Mesenchymal stem cell (in vitro differentiated cells and primary cell): ENCODE measurements at regions not wholly inside any gene's neighbourhood (a gene's known extent, or its start where the extent isn't known, plus 50 kb on each side); places are given as distances from the start of the nearest gene placed in this dataset.

Experiments used
- DNase-seq: peaks from one replicate; pipeline ENCODE4 v3.0.0-alpha.2; 2013
- H2AFZ ChIP-seq: one replicate; pipeline ENCODE4 v1.6.1; 2013; ENCODE audit warnings: low read depth, mild to moderate bottlenecking, control low read depth, inconsistent platforms, low read length, moderate library complexity
- H2AK5ac ChIP-seq: 2 replicates; pipeline ENCODE4 v1.6.1; 2013; ENCODE audit warnings: low read length, moderate library complexity, mild to moderate bottlenecking, inconsistent platforms; ENCODE audit not compliant: severe bottlenecking
- H2BK120ac ChIP-seq: one replicate; pipeline ENCODE4 v1.6.1; 2013; ENCODE audit warnings: low read depth, mild to moderate bottlenecking, inconsistent platforms, low read length, moderate library complexity
- H2BK12ac ChIP-seq, 2 experiments: one replicate each; pipeline ENCODE4 v1.6.1; 2013; ENCODE audit warnings: inconsistent platforms in 2 of 2, low read length in 2 of 2, mild to moderate bottlenecking in 2 of 2, moderate library complexity in 2 of 2, control low read depth in 1 of 2
- H2BK15ac ChIP-seq: one replicate; pipeline ENCODE4 v1.6.1; 2013; ENCODE audit warnings: mild to moderate bottlenecking, low read depth, inconsistent platforms; ENCODE audit not compliant: poor library complexity, severe bottlenecking
- H2BK5ac ChIP-seq: 2 replicates; pipeline ENCODE4 v1.6.1; 2013; ENCODE audit warnings: low read depth, mild to moderate bottlenecking, low read length, control low read depth, inconsistent platforms; ENCODE audit not compliant: poor library complexity, severe bottlenecking
- H3K14ac ChIP-seq, 2 experiments: one replicate each; pipeline ENCODE4 v1.6.1; 2013; ENCODE audit warnings: inconsistent platforms in 2 of 2, low read length in 2 of 2, control low read depth in 1 of 2, mild to moderate bottlenecking in 1 of 2, moderate library complexity in 1 of 2
- H3K18ac ChIP-seq, 2 experiments: one replicate each; pipeline ENCODE4 v1.6.1; 2013; ENCODE audit warnings: inconsistent platforms in 2 of 2, low read length in 2 of 2, control low read depth in 1 of 2, low read depth in 1 of 2, mild to moderate bottlenecking in 1 of 2
- H3K23ac ChIP-seq, 2 experiments: one replicate each; pipeline ENCODE4 v1.6.1; 2013; ENCODE audit warnings: inconsistent platforms in 2 of 2, low read length in 2 of 2, mild to moderate bottlenecking in 2 of 2, moderate library complexity in 2 of 2, control low read depth in 1 of 2
- H3K27ac ChIP-seq: 2 replicates; pipeline ENCODE4 v1.5.1; 2013; ENCODE audit warnings: mild to moderate bottlenecking, moderate library complexity, low read length, control low read depth, inconsistent platforms; ENCODE audit not compliant: poor library complexity, severe bottlenecking
- H3K27me3 ChIP-seq, 2 experiments: 2 replicates each; pipeline versions ENCODE4 v1.6.1 to v1.7.0; 2013; ENCODE audit warnings: low read length in 2 of 2, mild to moderate bottlenecking in 2 of 2, moderate library complexity in 2 of 2, control low read depth in 1 of 2, inconsistent platforms in 1 of 2; ENCODE audit not compliant: control insufficient read depth in 1 of 2, insufficient read depth in 1 of 2
- H3K36me3 ChIP-seq, 2 experiments: 2 replicates each; pipeline versions ENCODE4 v1.6.1 to v1.7.0; 2013; ENCODE audit warnings: low read length in 2 of 2, control low read depth in 1 of 2, inconsistent platforms in 1 of 2, low read depth in 1 of 2, mild to moderate bottlenecking in 1 of 2; ENCODE audit not compliant: insufficient read depth in 2 of 2, control insufficient read depth in 1 of 2
- H3K4ac ChIP-seq, 2 experiments: one replicate each; pipeline ENCODE4 v1.6.1; 2013; ENCODE audit warnings: inconsistent platforms in 2 of 2, low read length in 2 of 2, mild to moderate bottlenecking in 2 of 2, moderate library complexity in 2 of 2, control low read depth in 1 of 2, low read depth in 1 of 2
- H3K4me1 ChIP-seq: 2 replicates; pipeline ENCODE4 v1.6.1; 2013; ENCODE audit warnings: low read depth, low read length, control low read depth; ENCODE audit not compliant: control insufficient read depth, insufficient read depth
- H3K4me2 ChIP-seq: 2 replicates; pipeline ENCODE4 v1.6.1; 2013; ENCODE audit warnings: low read length, mild to moderate bottlenecking, inconsistent platforms; ENCODE audit not compliant: poor library complexity, severe bottlenecking
- H3K4me3 ChIP-seq, 2 experiments: 2 replicates each; pipeline versions ENCODE4 v1.5.1 to v1.7.0; 2013; ENCODE audit warnings: low read length in 2 of 2, mild to moderate bottlenecking in 2 of 2, control low read depth in 1 of 2, low read depth in 1 of 2; ENCODE audit not compliant: insufficient read depth in 1 of 2
- H3K79me1 ChIP-seq: replicated peaks from 2 replicates; pipeline ENCODE4 v1.6.1; 2013; ENCODE audit warnings: mild to moderate bottlenecking, control low read depth, low read length, inconsistent platforms; ENCODE audit not compliant: poor library complexity, severe bottlenecking
- H3K9ac ChIP-seq: 2 replicates; pipeline ENCODE4 v1.7.0; 2013; ENCODE audit warnings: mild to moderate bottlenecking, low read length, moderate library complexity
- H3K9me3 ChIP-seq: 2 replicates; pipeline ENCODE4 v1.7.0; 2013; ENCODE audit warnings: mild to moderate bottlenecking, low read length; ENCODE audit not compliant: control insufficient read depth
- H4K8ac ChIP-seq: one replicate; pipeline ENCODE4 v1.6.1; 2013; ENCODE audit warnings: inconsistent platforms, mild to moderate bottlenecking, low read length, moderate library complexity
- H4K91ac ChIP-seq: one replicate; pipeline ENCODE4 v1.6.1; 2013; ENCODE audit warnings: mild to moderate bottlenecking, low read length, inconsistent platforms
- WGBS: methylation state at CpG from one replicate; pipeline ENCODE4 v1.1.7; 2013; ENCODE audit warnings: mixed read lengths; 5-methylcytosine and 5-hydroxymethylcytosine counted together

DNA sequence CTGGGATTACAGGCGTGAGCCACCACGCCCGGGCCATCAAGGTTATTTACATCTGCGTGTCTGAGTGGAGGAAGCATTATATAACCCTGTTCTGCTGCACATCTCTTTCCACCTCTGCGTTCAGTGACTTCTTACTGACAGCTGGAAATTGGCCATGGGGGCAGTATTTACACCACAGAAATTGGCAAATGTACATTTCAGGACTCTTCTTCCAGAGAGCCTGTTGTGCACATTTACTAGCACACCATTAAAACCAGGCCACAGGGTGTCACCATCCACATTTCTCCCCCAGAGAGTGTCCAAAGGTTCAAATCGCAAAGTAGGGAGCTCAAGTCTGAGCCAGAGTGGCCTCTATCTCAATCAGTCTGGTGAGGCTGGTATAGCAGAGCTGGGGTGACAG, 62.9 kb upstream of the SNX9 start:
- peak overlapping the region; percentile 98 for H2AK5ac ChIP-seq
- H3K9me3 ChIP-seq, result no peaks in the 10 kb centered on the region
- peak overlapping the region; percentile 69 for H3K27ac ChIP-seq
- H4K8ac ChIP-seq, result peak overlapping the region; percentile 53
- no peak overlapping the region for H2AFZ ChIP-seq
- peak overlapping the region; percentile 76 to 80 for H3K18ac ChIP-seq
- no peaks in the 10 kb centered on the region for H3K27me3 ChIP-seq
- H3K4me2 ChIP-seq, result no peak overlapping the region
- H3K79me1 ChIP-seq, result no peaks in the 10 kb centered on the region
- H2BK120ac ChIP-seq, result peak overlapping the region; percentile 29
- no peak overlapping the region for H3K14ac ChIP-seq
- WGBS, result 99% methylated on average over 6 of the region's 6 CpGs
- H2BK15ac ChIP-seq, result peak overlapping the region; percentile 60
- peak overlapping the region; percentile 3 for H2BK5ac ChIP-seq
- no peak overlapping the region for H3K23ac ChIP-seq
- peak overlapping the region; percentile 67 to 74 for H3K4ac ChIP-seq
- H3K9ac ChIP-seq, result peak overlapping the region; percentile 83
- H3K4me3 ChIP-seq, result no peak overlapping the region
- H2BK12ac ChIP-seq, result peak overlapping the region; percentile 30 to 45
- H3K36me3 ChIP-seq, result peaks cover 0 to 3% of the 10 kb centered on the region in 2 experiments
- peaks cover 43% of the 10 kb centered on the region for H3K4me1 ChIP-seq
- H4K91ac ChIP-seq, result peak overlapping the region; percentile 70
- DNase-seq, result no peak

DNA sequence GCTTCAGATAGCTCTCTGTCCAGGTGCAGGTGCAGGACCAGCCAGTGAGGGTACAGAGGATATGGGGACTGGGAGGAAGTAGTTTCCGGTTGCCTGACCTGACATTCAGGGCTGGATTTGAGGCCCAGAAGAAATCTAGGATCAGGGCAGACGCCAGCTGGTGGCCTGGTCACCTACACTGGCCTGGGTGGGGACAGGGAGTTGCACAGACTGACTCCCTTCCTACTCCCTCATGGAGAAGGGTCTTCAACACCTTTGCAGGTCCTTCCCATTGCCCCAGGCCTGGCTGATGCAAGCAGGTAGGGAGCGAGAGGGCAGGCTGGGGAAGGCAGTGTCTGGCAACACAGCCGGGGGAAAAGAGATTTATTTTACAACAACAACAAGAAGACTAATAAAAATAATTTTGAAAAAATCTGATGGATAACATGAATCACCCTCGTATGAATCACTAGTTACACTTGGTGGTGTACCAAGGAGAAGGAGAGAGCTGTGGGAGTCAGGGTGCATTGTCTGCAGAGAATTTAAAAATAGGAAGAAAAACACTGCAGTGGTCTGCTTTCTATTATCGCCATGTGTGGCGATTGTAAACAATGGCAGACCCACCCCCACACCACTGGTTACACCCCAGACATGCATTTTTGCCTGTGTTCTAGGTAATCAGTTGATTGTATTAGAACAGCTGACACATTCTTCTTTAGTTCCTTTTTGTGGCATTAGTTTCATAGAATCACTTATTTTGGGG, 62.3 kb upstream of the SNX9 start:
- Histone ChIP-seq H3K4me1 (peaks cover 43% of the 10 kb centered on the region), H4K91ac (peak overlapping the region; percentile 70), H3K27me3 (no peaks in the 10 kb centered on the region), H2AK5ac (peak overlapping the region; percentile 98), H3K4ac (peak overlapping the region; percentile 67 to 74), H3K27ac (peak overlapping the region; percentile 69), H3K79me1 (no peaks in the 10 kb centered on the region), H2BK5ac (peak overlapping the region; percentile 11), H2BK15ac (peak overlapping the region; percentile 60), H3K9me3 (no peaks in the 10 kb centered on the region), H3K4me3 (peak overlapping the region in 1 of 2 experiments; percentile 39), H3K4me2 (peak overlapping the region; percentile 24), H3K23ac (no peak overlapping the region), H4K8ac (peak overlapping the region; percentile 78), H3K18ac (peak overlapping the region; percentile 76 to 80), H3K14ac (no peak overlapping the region), H2BK12ac (peak overlapping the region; percentile 38 to 45), H3K9ac (peak overlapping the region; percentile 83), H3K36me3 (peaks cover 0 to 3% of the 10 kb centered on the region in 2 experiments), H2BK120ac (peak overlapping the region; percentile 29), H2AFZ (no peak overlapping the region)
- DNase-seq, result peak; percentile 77
- 51% methylated on average over 2 of the region's 7 CpGs for WGBS

DNA sequence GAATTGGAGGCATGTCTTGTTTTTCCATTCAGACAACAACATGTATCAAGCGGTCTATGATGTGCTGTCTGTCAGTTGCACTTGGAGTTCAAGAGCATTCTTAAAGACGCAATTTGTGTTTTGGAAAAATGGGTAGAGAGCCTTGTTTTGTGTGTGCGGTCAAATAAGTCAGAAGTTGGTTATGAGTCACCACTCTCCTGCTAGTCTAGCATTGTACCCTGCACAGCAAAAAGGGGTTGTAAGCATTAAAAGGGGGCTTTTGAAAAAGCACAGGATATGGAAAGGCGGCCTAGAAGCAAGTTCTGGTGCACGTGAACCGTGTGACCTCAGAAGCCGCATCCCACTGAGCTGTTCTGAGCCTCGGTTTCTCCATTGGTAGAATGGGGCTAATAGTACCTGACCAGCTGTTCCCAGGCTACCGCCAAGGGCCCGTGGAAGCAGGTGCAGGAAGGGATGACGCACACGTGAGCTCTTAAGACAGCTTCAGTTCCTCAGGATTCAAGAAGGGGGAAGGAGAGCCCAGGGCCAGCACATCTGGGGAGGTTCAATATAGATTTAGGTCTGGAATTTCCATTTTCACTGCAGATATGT, 61.6 kb upstream of the SNX9 start:
- 70% methylated on average over 12 of the region's 12 CpGs for WGBS
- Histone ChIP-seq H3K27me3 (no peaks in the 10 kb centered on the region), H3K9me3 (no peaks in the 10 kb centered on the region), H3K23ac (no peak overlapping the region), H2AK5ac (peak overlapping the region; percentile 59), H2BK120ac (peak overlapping the region; percentile 21), H3K79me1 (no peaks in the 10 kb centered on the region), H3K14ac (no peak overlapping the region), H3K4me1 (peaks cover 46% of the 10 kb centered on the region), H3K4me3 (peak overlapping the region in 1 of 2 experiments; percentile 39), H3K18ac (peak overlapping the region in 1 of 2 experiments; percentile 50), H2BK12ac (peak overlapping the region; percentile 49 to 75), H3K27ac (peak overlapping the region; percentile 69), H2BK5ac (no peak overlapping the region), H2BK15ac (no peak overlapping the region), H3K4me2 (peak overlapping the region; percentile 24), H3K36me3 (peaks cover 0 to 3% of the 10 kb centered on the region in 2 experiments), H2AFZ (no peak overlapping the region), H4K8ac (no peak overlapping the region), H3K4ac (no peak overlapping the region), H4K91ac (peak overlapping the region; percentile 83), H3K9ac (peak overlapping the region; percentile 83)
- peak; percentile 84 for DNase-seq

DNA sequence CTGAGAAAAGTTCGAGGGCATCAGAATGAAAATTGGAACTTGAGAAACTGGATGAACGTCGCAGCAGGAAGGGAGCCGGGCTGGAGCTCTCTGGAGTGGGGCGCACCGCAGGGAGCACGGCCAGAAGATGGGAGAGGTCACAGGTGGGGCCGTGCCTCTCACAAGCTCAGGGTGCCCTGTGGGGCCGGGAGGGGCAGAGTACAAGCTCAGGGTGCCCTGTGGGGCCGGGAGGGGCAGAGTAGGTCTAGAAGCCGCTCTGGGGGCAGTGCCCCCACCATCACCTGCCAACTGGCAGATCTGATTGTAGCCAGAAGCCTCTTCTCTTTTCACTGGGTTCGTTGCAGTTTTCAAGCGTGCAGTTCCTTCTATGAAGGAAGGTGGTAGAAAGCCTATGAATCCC, 61.1 kb upstream of the SNX9 start:
- peak overlapping the region; percentile 83 for H3K9ac ChIP-seq
- DNase-seq, result no peak
- WGBS, result 90% methylated on average over 12 of the region's 13 CpGs
- no peaks in the 10 kb centered on the region for H3K27me3 ChIP-seq
- H4K91ac ChIP-seq, result peak overlapping the region; percentile 28
- peak overlapping the region; percentile 7 for H4K8ac ChIP-seq
- peaks cover 46% of the 10 kb centered on the region for H3K4me1 ChIP-seq
- H3K4me2 ChIP-seq, result no peak overlapping the region
- no peaks in the 10 kb centered on the region for H3K79me1 ChIP-seq
- peak overlapping the region; percentile 59 for H2AK5ac ChIP-seq
- no peak overlapping the region for H3K18ac ChIP-seq
- H3K23ac ChIP-seq, result peak overlapping the region in 1 of 2 experiments; percentile 5
- peak overlapping the region; percentile 60 for H2BK5ac ChIP-seq
- peak overlapping the region; percentile 21 for H2BK120ac ChIP-seq
- H2BK15ac ChIP-seq, result peak overlapping the region; percentile 49
- no peak overlapping the region for H3K14ac ChIP-seq
- H3K9me3 ChIP-seq, result no peaks in the 10 kb centered on the region
- H2BK12ac ChIP-seq, result peak overlapping the region in 1 of 2 experiments; percentile 74
- peak overlapping the region in 1 of 2 experiments; percentile 59 for H3K4ac ChIP-seq
- H3K36me3 ChIP-seq, result peaks cover 0 to 3% of the 10 kb centered on the region in 2 experiments
- H2AFZ ChIP-seq, result no peak overlapping the region
- H3K27ac ChIP-seq, result peak overlapping the region; percentile 69
- H3K4me3 ChIP-seq, result no peak overlapping the region
